Lung (tissue), 11 donors: ENCODE measurements at regions not wholly inside any gene's neighbourhood (a gene's known extent, or its start where the extent isn't known, plus 50 kb on each side); places are given as distances from the start of the nearest gene placed in this dataset.
A peak's percentile ranks its signal among the peaks of the same experiment; 100 is the strongest.

Experiments used
- ATAC-seq: fragments of 200-7000 bp; cut with Tn5 transposase; one replicate; pipeline ENCODE4 v1.9.1; 2020; ENCODE audit warnings: moderate number of reproducible peaks; ENCODE audit not compliant: insufficient read depth, low FRiP score
- DNase-seq, 3 donors: peaks; one replicate each; pipeline ENCODE4 v3.0.0-alpha.2; 2013 to 2017
- H3K27ac ChIP-seq, 2 donors: one replicate each; pipeline ENCODE4 v1.5.1; 2013; ENCODE audit warnings: mild to moderate bottlenecking in 2 of 2, moderate library complexity in 2 of 2, control low read depth in 1 of 2, inconsistent platforms in 1 of 2, low read depth in 1 of 2, low read length in 1 of 2
- H3K27me3 ChIP-seq, 3 donors: one replicate each; pipeline ENCODE4 v1.5.1; 2013; ENCODE audit warnings: low read length in 2 of 3; ENCODE audit not compliant: control insufficient read depth in 3 of 3, insufficient read depth in 3 of 3
- H3K36me3 ChIP-seq, 4 donors: one replicate each; pipeline ENCODE4 v1.5.1; 2013; ENCODE audit warnings: low read length in 4 of 4, mild to moderate bottlenecking in 1 of 4, moderate library complexity in 1 of 4; ENCODE audit not compliant: control insufficient read depth in 4 of 4, insufficient read depth in 4 of 4
- H3K4me1 ChIP-seq, 5 donors: one replicate each; pipeline ENCODE4 v1.5.1; 2013; ENCODE audit warnings: low read length in 5 of 5, mild to moderate bottlenecking in 2 of 5, moderate library complexity in 1 of 5; ENCODE audit not compliant: control insufficient read depth in 5 of 5, insufficient read depth in 5 of 5
- H3K4me3 ChIP-seq: one replicate; pipeline ENCODE4 v1.5.1; 2013; ENCODE audit warnings: mild to moderate bottlenecking, control low read depth, moderate library complexity
- H3K9ac ChIP-seq, 2 donors: one replicate each; pipeline ENCODE4 v1.5.1; 2013; ENCODE audit warnings: low read length in 2 of 2, control low read depth in 1 of 2; ENCODE audit not compliant: insufficient read depth in 1 of 2
- H3K9me3 ChIP-seq, 4 donors: one replicate each; pipeline ENCODE4 v1.5.1; 2013; ENCODE audit warnings: low read length in 3 of 4, mild to moderate bottlenecking in 1 of 4, moderate library complexity in 1 of 4; ENCODE audit not compliant: control insufficient read depth in 4 of 4, insufficient read depth in 3 of 4
- CTCF ChIP-seq: IDR thresholded peaks from 2 replicates; pipeline ENCODE4 v1.5.1; 2012; ENCODE audit warnings: mild to moderate bottlenecking; ENCODE audit errors: control extremely low read depth, extremely low read depth
- WGBS, 2 donors: extraction: QIAGEN DNeasy Blood & Tissue Kit; methylation state at CpG; one replicate each; pipeline ENCODE4 v1.1.7; 2013; 5-methylcytosine and 5-hydroxymethylcytosine counted together
- donor health status: control.
- donor health status: control.
- donor health status: Bipolar disorder and iron deficiency.
- donor health status: healthy.
- donor health status: DM: yes; HTN: yes; CAD: no.

DNA sequence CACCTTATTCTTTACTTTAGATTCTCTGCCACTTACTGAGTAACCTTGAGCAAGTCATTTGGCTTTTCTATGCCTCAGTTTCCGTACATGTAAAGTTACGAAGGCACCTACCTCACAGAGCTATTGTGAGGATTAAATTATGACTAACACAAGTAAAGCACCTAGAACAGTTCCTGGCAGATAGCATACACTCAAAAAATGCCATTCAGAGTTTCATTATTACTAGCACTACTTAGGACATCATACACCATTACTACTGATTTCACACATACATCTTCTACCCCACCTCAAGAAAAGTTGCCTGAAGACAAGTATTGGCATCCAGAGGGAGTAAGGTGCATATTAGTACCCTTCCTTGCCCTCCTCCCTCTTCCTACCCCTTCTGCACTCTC is 107.8 kb downstream of the OGFRL1 start:
- Histone ChIP-seq H3K4me3 (no peak overlapping the region), H3K4me1 (peaks cover 5 to 37% (median 15%) of the 10 kb centered on the region in 5 donors), H3K36me3 (peaks cover 1 to 14% (median 8%) of the 10 kb centered on the region in 4 donors), H3K9ac (no peak overlapping the region), H3K27ac (peak overlapping the region in 1 of 2 donors; percentile 68), H3K9me3 (no peaks in the 10 kb centered on the region), H3K27me3 (no peaks in the 10 kb centered on the region)
- 78 to 91% methylated on average over 2 of the region's 2 CpGs for WGBS, 2 donors
- no peak for DNase-seq
- no peak for TF ChIP-seq CTCF
- no peak for ATAC-seq

- DNase-seq = no peak
- Histone ChIP-seq H3K27ac (no peak overlapping the region), H3K27me3 (no peaks in the 10 kb centered on the region), H3K9ac (no peak overlapping the region), H3K4me1 (peaks cover 4 to 32% (median 10%) of the 10 kb centered on the region in 5 donors), H3K4me3 (no peak overlapping the region), H3K36me3 (peaks cover 1 to 14% (median 8%) of the 10 kb centered on the region in 4 donors), H3K9me3 (no peaks in the 10 kb centered on the region)
- ATAC-seq = no peak
- WGBS, 2 donors = 73 to 96% methylated on average over 2 of the region's 2 CpGs
- TF ChIP-seq CTCF = no peak
Measured at GRCh38 chr6:71399279-71399678, 110.7 kb downstream of the OGFRL1 start.

DNA sequence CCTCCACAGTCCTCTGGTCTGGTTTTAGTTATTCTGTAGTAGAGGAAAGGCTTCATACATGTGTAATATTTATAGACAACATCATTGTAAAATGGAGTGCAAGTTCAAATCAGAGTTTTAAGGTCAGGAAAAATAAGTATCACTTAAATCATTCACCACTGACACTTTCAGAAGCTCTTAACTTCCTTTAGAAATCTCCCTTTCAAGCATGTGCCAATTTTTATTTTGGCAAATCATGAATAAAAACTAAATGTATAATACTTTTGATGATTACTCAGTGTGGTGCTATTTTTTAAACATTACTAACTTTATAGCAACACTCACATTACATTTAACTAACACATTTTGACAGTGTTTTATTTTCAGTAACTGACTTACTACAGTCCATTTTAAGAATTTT is 112.2 kb downstream of the OGFRL1 start:
- no peak overlapping the region for H3K9ac ChIP-seq
- no peaks in the 10 kb centered on the region for H3K9me3 ChIP-seq
- no peak for ATAC-seq
- DNase-seq = peak in 2 of 3 donors; percentile 76 to 79
- H3K27ac ChIP-seq = no peak overlapping the region
- peaks cover 1 to 14% (median 8%) of the 10 kb centered on the region in 4 donors for H3K36me3 ChIP-seq
- peaks cover 4 to 28% (median 10%) of the 10 kb centered on the region in 5 donors for H3K4me1 ChIP-seq
- H3K4me3 ChIP-seq = no peak overlapping the region
- TF ChIP-seq CTCF = no peak
- H3K27me3 ChIP-seq = no peaks in the 10 kb centered on the region

- Histone ChIP-seq H3K9me3 (no peaks in the 10 kb centered on the region), H3K27me3 (no peaks in the 10 kb centered on the region), H3K4me1 (peaks cover 2 to 26% (median 4%) of the 10 kb centered on the region in 5 donors), H3K27ac (no peak overlapping the region), H3K36me3 (peaks cover 0 to 12% (median 6%) of the 10 kb centered on the region in 4 donors), H3K4me3 (no peak overlapping the region), H3K9ac (no peak overlapping the region)
- 92% methylated on average over 3 of the region's 3 CpGs for WGBS, 2 donors
- DNase-seq (no peak), ATAC-seq (no peak)
- TF ChIP-seq CTCF = no peak
Measured at GRCh38 chr6:71402096-71402495, 113.5 kb downstream of the OGFRL1 start.
